Hindlimb muscle (tissue), 1 donor: ENCODE measurements at regions not wholly inside any gene's neighbourhood (a gene's known extent, or its start where the extent isn't known, plus 50 kb on each side); places are given as distances from the start of the nearest gene placed in this dataset.

Experiments used
- DNase-seq: peaks from one replicate; pipeline ENCODE4 v3.0.0-alpha.2; 2013

DNA sequence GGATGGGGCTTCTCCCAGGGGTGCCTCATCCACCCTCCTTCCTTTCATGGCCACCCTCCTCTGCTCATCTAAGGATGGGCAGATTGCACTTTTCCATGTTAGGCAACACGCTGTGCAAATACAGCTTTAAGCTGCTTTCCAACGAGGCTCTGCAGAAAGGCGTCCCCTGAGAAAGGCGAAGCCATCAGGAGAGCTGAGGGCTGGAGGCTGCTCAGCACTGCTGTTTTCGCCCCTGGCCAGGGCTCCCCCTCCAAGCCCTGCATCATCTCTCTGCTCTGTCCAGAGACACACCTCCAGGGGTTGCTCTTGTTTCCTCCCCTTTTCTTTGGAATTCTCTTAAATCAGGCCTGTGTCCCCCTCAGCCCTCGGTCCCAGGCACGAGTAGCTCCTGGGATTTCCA is 526.1 kb downstream of the CDH26 start:
- no peak for DNase-seq

DNA sequence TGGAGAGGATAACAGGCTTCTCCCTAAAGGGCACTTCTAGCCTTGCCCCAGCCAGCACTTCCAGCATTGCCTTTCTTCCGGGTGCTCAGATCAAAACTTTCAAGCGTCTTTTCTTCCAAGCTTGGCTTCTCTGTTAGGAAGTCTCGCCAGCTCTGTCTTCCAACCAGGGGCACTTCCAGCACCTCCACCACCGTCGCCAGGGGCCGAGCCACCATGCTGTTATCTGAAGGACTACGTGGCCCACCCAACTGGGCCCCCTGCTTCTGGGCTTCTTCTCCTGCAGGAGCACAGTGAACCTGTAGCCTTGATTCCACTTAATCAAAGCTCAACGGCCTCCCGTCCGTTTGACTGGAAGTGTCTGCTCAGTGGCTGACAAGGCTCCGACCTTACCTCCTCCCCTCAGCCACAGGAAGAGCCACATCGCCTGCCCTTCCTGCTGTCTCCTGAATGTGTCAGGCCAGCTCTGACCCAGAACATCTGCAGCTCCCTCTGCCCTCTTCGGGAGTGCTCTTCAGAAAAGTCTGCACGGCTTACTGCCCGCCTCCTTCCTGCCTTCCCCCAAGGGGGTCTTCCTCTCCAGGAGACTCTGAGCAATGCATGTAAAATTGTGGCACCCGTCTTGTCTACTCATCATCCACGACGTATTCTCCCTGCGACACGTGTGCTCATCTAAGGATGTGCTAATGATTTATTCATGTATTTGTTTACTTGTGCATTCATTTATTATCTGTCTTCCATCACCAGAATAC is 527.0 kb downstream of the CDH26 start:
- no peak for DNase-seq

DNA sequence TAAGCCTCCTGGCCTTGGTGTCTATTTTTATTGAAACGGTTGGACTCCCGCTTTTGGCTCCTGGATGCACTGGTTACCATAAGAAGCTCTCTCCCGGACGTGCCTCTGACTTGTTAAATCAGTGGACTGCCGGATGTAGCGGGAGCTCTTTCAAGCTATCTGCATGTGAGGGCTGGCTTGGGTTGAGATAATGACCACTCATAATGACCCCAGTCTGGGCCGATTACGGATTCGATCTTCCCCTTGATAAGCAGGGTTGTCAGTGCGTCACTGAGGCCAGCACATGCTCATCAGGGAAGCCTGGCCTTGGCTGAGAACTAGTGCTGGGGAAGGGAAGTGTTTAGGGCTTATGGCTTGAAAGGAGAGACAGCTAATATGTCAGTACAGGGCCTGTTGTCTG is 528.1 kb downstream of the CDH26 start:
- DNase-seq, result no peak

DNA sequence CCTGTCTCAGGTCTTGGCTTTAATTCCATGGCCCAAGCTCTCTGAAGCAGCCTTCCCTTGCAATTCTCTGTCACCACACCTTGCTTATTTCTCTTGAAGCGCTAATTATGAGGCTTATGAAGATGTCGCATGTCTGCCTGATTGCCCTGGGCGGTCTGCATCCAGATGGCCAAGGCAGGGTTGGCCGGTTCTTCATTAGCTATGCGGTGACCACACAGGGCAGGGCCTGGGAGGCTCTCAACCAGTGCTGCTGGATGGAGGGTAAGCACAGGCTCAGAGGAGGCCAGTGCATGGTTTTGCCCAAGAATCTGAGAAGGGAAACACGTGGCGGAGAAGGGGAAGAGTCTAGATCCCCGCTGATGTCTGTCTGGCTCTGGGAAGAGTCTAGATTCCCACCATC is 528.7 kb downstream of the CDH26 start:
- DNase-seq, result no peak

DNA sequence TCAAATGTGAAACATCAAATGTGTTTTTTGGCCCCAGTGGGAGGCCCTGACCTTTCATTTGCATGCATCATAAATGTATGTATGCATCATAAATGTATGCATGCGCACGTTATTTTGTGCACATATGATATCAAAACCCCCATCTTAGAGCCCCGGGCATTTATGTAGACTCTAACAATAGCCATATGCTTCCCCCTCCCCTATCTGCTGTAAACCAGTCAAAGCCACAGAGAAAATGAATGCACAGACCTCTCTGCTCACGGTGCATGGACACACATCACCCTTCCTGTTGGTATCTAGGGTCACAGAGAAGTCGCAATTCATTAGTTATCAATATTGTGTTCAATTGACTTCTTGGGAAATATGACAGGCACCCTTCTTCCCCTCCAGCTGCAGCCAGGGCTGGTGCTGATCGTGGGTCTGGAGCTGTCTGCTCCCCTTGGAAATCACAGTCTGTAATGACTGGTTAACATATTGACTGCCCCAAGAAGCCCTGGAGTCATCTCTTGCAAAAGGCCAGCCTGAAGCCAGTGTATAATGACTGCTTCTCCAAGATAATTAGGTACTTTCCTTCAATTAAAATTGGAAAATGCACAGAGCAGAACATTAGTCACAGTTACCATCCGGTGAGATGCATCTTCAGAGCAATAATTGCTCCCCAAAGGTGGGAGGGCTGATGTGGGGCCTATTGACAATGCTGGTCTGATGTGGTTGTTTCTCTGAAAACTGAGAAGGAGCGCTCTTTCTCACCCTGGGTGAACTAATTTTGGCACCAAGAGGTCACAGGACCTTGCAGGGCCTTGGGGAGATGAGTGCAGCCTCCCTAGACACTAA is 532.2 kb downstream of the CDH26 start:
- DNase-seq, result no peak

DNA sequence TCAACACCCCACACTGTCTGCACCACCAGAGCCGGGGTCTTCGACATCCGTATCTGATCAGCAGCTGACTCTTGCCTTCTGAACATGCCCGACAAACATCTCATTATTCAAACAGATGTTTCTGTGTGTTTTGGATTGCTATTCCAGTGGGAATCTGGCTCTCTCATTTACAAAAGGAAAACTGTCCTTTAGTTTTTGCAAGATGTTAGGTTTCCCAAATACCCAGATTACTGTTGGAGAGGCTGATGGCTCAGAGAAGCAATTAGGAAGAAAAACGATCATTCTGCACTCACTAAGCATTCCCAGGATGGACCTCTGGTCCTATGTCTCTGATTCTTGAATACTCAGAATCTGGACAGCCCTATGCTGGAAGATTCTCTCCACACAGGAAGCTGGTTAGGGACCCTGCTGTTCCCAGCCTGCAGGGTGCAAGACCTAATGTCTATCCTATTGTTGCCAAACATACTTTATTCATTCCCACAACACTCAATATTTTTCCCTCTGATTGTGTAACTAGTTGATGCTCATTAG is 532.9 kb downstream of the CDH26 start:
- DNase-seq, result no peak

DNA sequence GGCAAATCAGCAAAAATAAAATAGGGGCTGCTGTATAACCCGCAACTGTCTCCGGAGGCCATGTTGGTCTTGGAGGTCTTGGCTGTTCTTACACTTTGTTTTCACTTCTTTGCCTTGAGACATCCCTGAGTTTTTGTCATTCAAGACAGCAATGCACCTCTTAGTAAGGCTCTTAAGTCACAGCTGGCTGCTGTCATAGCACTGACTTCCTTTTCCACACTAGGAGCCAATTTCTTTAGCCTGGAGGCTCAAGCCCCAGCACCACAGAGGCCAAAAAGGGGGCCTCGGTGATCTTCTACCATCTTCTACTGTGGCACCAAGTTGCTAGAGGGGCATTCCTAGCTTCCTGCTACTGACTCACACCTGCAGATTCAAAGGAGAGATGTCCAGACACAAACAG is 536.3 kb downstream of the CDH26 start:
- no peak for DNase-seq

DNA sequence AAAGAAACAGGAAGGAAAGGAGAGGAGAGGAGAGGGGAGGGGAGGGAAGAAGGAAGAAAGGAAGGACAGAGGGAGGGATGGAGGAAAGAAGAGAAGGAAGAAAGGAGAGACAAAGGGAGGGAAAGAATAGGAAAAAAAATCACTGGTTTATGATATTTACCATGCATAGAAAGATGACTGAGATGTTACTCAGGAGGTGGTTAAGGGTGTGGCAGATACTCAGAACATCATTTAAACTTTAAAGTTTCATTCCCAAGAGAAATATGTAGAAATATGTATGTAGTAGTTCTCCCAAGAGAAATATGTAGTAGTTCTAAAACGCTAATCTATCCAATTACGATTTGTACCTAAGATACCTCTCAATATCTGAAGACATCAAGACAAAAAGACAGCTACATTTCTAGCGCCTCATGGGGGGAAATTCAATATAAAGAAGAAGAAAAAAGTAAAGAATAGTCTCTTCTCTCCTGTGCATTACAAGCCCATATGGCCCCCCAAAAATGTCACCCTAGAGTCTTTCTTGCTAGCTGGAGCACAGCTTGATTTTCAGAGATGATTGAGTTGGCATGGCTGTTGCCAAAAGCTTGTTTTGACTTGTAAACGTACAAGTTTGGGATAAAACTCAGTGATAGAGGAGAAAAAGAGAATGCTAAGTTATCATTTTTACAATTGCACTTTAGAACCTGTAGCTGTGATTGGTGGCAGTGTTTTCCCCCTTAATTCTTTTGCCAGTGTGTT is 539.2 kb downstream of the CDH26 start:
- no peak for DNase-seq

DNA sequence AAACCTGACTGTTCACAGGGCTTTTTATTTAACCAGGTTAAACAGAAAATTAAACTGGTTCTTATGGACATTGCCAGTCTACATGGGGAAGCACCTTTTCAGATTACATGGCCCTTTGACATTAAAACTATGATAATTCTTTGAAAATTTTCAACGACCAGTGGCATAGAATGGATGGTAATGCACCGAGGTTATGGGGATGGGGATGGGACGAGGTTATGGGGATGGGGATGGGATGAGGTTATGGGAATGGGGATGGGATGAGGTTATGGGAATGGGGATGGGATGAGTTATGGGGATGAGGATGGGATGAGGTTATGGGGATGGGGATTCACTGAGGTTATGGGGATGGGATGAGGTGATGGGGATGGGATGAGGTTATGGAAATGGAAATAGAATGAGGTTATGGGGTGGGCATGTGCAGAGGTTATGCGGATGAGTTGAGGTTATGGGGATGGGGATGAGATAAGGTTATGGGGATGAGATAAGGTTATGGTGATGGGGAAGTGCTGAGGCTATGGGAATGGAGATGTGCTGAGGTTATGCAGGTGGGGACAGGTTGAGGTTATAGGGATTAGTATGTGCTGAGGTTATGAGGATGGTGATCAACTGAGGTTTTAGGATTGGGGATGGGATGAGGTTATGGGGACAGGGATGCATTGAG is 541.9 kb downstream of the CDH26 start:
- DNase-seq, result no peak

DNA sequence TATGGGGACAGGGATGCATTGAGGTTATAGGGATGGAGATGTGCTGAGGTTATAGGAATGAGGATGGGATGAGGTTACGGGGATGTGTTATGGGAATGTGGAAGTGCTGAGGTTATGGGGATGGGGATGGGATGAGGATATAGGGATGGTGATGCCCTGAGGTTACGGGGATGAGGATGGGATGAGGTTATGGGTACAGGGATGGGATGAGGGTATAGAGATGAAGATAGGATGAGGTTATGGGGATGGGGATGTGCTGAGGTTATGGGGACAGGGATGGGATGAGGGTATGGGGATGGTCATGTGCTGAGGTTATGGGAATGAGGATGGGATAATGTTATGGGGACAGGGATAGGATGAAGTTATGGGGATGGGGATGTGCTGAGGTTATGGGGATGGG is 542.8 kb downstream of the CDH26 start:
- DNase-seq, result no peak

DNA sequence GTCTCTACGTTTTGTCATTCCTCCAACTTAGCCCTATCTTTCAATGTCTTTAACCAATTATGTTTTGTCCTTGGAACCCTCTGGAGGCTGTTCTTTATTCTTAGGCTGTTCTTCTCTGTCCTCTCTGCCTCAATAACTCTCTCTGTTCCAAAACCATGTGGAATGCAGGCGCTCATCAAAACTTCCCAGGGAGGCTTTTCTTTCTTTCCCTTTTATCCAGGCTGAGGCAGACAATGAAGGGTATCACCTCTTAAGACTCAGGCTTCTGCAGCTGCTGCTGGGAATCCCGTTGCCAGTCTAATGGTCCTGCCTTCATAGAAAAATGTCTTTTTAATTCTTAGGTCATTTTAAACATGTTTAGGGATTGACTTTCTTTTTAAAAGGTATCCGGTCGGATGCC is 544.7 kb downstream of the CDH26 start:
- DNase-seq, result no peak

DNA sequence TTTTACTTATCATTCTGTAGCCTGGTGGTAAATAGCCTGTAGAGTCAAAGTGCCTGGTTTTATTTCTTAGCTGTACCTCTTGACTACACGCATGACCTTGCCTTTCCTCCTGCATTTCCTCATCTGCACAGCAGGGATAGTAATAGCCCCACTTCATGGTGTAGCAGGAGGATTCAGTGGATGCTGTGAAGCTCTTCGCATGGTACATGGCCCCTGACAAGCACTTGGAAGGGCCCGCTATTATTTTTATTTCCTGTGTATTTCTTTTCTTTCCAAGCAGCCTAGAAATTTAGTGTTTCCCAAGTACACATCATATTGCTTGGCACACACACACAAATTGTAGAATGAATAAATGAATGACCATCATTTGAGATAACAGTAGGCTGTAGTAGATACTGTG is 547.2 kb downstream of the CDH26 start:
- DNase-seq, result no peak

DNA sequence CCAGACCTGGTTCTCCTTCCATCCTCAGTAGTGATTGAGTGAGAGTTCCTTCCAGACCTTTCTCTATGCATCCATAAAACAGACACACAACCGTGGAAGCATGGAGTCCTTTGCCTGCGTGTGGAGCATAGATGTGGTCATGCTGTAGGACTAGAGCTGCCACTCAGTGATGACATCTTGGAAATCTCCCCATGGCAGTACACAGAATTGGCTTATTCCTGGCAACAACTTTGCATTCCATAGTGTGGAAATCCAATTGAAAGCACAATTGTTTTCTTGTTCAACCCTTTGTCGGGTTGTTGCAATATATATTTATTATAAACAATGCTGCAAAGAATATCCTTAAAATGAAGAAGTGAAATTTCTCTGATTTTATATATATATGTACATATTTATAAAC is 547.8 kb downstream of the CDH26 start:
- no peak for DNase-seq

DNA sequence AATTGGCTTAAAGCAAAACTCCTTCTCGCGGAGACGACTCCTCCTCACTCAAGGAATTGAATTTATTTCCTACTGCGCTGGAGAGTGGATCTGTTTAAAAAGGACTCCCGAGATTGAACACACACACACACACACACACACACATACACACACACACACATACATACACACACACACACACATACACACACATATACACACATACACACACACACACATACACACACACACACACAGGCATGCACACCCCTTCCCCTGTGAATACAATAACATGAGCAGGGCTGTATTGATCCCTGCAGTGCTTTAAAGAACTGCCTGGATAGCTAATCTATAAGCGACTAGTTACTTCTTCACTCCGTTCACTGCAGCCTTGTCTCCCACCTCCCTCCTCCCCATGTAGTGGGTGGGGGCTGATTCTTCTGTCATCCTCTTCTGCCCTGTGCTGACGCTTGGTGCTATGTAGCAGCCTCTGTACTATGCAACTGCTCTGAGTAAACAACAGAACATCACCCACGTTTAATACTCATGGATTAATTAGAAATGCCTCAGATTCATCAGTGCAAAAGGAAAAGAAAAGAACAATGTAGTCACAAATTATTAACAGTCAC is 549.0 kb downstream of the CDH26 start:
- no peak for DNase-seq

DNA sequence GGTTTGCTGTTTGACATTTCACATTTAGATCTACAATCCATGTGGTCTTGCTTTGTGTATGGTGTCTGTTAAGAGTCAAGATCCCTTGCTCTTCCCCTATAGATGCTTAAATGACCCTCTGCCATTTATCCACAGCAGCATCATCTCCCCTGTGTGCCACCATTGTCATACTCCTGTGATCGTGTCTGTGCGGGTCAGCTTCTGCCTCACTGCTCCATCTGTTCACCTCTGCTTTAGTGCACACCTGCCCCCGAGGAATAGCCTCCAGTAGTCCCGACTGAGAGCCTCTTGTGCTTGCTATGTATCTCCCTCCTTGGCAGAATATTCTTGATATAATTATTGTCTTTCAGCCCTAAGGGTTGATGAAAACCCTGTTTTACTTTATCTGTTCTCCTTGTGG is 551.2 kb downstream of the CDH26 start:
- no peak for DNase-seq

DNA sequence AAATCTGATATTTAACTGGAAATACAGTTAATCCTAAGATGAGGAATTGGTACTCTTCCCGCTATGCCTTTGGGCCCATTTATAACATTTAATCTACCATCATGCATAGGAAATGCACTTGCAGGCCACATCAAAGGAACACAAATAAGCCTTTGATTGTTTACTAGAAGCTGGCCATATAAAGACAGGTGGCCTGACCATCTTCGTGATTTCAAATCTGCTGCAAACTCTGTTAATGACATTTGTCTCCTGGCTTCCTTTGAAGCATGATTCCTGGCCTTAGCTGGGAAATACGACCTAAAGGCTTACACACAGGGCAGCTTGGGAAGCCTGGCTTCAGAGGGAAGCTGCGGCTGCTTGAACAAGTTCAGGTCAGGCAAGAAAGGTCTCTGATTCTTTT is 552.1 kb downstream of the CDH26 start:
- no peak for DNase-seq

DNA sequence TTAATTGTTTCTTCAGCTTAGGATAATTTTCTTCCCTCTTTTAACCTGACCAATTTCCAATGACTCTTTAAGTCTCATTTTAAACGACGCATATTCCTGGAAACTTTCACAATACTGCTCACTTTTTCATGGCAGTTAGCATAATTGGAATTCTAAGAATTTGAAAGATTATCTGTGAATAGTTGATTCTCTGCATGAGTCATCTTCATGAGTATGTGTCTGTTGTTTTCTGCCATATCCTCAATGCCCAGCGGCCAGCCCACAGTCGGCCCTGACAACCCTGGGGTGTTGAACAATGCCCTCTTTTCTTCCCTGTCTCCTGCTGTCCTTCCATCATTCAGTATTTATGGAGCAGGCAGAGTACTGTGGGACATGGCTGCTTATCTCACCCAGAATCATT is 554.2 kb downstream of the CDH26 start:
- DNase-seq, result no peak

DNA sequence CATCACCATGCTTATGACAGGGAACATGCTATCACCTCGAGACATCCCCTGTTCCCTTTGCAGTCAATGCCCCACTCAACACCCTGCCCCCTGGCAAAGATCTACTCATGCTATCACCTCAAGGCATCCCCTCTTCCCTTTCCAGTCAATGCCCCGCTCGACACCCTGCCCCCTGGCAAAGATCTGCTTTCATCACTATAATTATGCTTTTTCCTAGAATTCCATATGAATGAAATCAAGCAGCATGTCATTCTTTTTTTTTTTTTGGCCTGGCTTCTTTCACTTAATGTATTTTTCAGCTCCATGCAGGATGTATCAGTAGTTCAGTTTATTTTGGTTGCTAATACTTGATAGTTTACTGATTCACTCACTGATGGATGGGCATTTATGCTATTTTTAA is 554.9 kb downstream of the CDH26 start:
- no peak for DNase-seq

DNA sequence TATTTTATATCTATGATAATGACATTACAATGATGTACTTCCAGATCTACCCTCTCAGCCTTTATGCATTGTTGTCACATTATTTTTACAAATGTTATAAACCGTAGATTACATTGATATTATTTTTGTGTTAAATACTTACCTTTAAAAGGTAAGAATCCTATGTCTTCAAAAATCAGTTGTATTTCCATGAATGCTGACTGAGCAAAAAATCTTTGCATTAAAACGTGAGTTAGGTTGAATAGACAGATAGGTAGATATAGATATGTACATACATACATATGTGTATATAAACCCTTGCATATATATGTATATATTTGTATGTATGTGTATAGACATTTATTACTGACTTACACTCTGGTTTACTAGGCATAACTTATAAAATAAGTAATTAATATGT is 558.2 kb downstream of the CDH26 start:
- DNase-seq, result no peak

DNA sequence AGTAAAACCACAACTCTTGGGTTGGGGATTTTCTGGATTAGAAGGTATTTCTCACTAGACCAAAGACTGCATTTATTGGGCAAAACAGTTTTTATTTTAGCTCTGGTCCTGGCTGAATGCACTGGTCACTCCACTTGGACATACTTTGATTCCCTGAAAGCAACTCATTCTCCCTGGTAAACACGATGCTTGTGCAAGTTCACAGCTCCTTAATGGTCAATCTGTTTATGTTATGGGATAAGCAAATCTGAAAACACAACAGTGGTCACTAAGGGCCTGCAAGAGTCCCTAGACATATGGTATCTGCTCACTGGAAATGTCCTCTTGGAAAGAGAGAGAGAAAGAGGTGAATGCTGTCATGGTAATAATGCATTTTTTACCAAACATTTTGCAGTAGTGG is 559.8 kb downstream of the CDH26 start:
- no peak for DNase-seq

DNA sequence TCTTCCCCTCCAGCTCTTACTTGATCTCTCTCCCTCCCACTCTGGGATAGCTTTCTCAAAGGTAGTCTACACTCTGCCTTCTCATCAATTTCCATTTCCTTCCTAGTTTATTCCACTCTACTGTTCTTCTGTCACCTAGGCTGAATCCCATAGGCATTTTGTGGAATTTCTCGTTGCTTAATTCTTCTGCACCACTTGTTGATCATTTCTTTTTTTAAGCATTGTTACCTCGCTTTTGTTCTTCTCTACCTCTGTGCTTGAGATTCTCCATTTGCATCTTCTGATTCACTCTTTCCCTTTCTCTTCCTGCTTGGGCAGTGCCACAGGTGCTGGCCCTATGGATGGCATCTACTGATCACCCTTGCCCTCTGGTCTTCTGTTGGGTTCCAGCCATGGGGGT is 567.2 kb downstream of the CDH26 start:
- no peak for DNase-seq

DNA sequence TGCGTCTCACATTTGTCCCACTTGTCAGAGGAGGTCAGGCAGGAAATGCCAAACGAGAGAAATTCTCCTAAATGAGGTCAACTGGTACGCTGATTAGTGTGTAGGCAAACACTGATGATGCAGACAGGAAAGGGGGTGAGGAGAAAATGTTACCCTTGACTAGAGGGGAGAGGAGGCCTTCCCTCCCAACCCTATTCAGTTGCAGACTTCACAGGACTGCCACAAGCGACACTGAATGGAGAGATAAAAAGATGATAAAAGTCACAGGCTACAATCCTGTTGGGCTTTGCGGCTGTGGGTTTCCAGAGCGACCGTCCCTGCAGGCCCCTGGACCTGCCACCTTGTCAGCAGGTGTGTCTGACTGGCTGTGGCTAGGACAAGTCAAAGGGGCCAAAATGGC is 569.4 kb downstream of the CDH26 start:
- DNase-seq, result no peak
